Activated CD4-positive, alpha-beta T cell treated with anti-CD3 and anti-CD28 coated beads, Interleukin-2, amount 10 ng/mL, durations not matched to agents 24 days and 14 days (primary cell): ENCODE measurements at regions not wholly inside any gene's neighbourhood (a gene's known extent, or its start where the extent isn't known, plus 50 kb on each side); places are given as distances from the start of the nearest gene placed in this dataset.
"Not testable (repeated sequence)": the region's sequence is repeated elsewhere in the genome, so short reads cannot be mapped to it uniquely, and the experiment has no call there.

ENCODE experiments used
- DNase-seq: peaks from one replicate; pipeline ENCODE4 v3.0.0; 2022
- H3K27ac Mint-ChIP-seq: one replicate; pipeline ENCODE4 v1.8.0; 2022; ENCODE audit warnings: mild to moderate bottlenecking, mixed read lengths
- H3K27me3 Mint-ChIP-seq: one replicate; pipeline ENCODE4 v1.8.0; 2022; ENCODE audit warnings: mixed read lengths
- H3K36me3 Mint-ChIP-seq: one replicate; pipeline ENCODE4 v1.8.0; 2022; ENCODE audit warnings: low read depth, mild to moderate bottlenecking, mixed read lengths
- H3K4me1 Mint-ChIP-seq: one replicate; pipeline ENCODE4 v1.8.0; 2021; ENCODE audit warnings: mixed read lengths
- H3K4me3 Mint-ChIP-seq: one replicate; pipeline ENCODE4 v1.8.0; 2022; ENCODE audit warnings: mild to moderate bottlenecking, moderate library complexity, mixed read lengths
- H3K9me3 Mint-ChIP-seq: one replicate; pipeline ENCODE4 v1.8.0; 2021; ENCODE audit warnings: mixed read lengths
- intact Hi-C: fragments of 100-400 bp; cut with micrococcal nuclease; formaldehyde crosslinking; loops from one replicate; pipeline ENCODE4 v1.15.1; 2023

DNA sequence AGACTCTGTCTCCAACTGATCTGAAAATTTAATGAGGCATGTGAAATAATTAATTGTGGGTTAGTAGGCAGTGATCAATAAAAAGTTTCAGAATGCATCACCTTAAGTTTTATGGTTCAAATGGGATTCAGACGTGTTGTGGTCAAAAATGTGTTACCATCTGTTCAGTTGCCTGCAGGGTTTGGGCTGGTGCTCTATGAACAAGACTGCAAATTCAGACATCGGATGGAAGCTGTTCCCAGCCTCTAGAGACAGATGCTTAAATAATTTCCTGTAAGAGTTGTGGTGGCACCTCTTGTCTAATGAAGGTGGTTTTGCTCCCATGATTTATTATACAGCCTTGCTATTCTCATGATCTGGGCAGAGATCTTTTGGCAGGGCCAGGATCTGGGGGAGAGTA lies 113.6 kb downstream of the VCY start:
- Mint-ChIP-seq H3K4me3 (no peak overlapping the region), H3K9me3 (no peaks in the 10 kb centered on the region), H3K27ac (no peak overlapping the region), H3K4me1 (no peaks in the 10 kb centered on the region), H3K36me3 (no peaks in the 10 kb centered on the region), H3K27me3 (no peaks in the 10 kb centered on the region)
- no peak for DNase-seq
- intact Hi-C loops = no loop called here

GRCh38 chrY:13878506-13878905 lies 107.8 kb downstream of the VCY start:
- no peak overlapping the region for H3K27ac Mint-ChIP-seq
- no peaks in the 10 kb centered on the region for H3K4me1 Mint-ChIP-seq
- H3K36me3 Mint-ChIP-seq = no peaks in the 10 kb centered on the region
- H3K9me3 Mint-ChIP-seq = no peaks in the 10 kb centered on the region
- H3K4me3 Mint-ChIP-seq = no peak overlapping the region
- H3K27me3 Mint-ChIP-seq = no peaks in the 10 kb centered on the region
- intact Hi-C loops = no loop called here
- DNase-seq = no peak

DNA sequence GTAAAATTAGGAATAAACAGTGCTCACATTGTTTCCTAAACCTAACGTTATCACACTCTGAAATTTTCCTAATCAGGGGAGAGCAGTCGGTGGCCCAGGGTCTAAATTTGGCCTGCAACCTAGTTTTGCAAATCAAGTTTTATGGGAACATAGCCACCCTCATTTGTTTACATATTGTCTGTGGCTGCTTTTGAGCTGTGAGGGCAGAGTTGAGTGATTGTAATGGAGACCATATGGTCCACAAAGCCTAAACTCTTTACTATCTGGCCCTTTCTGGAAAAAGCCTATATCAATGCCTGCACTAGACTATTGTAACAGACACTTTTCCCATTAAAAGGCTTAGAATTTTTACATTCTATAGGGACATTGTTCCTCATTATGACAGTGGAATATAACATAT lies 105.2 kb downstream of the VCY start:
- H3K4me3 Mint-ChIP-seq = no peak overlapping the region
- intact Hi-C loops = no loop called here
- no peaks in the 10 kb centered on the region for H3K36me3 Mint-ChIP-seq
- DNase-seq = no peak
- no peak overlapping the region for H3K27ac Mint-ChIP-seq
- no peaks in the 10 kb centered on the region for H3K4me1 Mint-ChIP-seq
- no peaks in the 10 kb centered on the region for H3K27me3 Mint-ChIP-seq
- peaks cover 4% of the 10 kb centered on the region for H3K9me3 Mint-ChIP-seq

GRCh38 chrY:13882829-13883228 lies 103.4 kb downstream of the VCY start:
- Mint-ChIP-seq H3K27me3 (no peaks in the 10 kb centered on the region), H3K36me3 (no peaks in the 10 kb centered on the region), H3K4me1 (no peaks in the 10 kb centered on the region), H3K27ac (no peak overlapping the region), H3K4me3 (no peak overlapping the region), H3K9me3 (peaks cover 4% of the 10 kb centered on the region)
- intact Hi-C loops = no loop called here
- DNase-seq = no peak

- not testable (repeated sequence) for H3K4me1 Mint-ChIP-seq, DNase-seq, H3K4me3 Mint-ChIP-seq, H3K27me3 Mint-ChIP-seq, H3K27ac Mint-ChIP-seq, H3K9me3 Mint-ChIP-seq, H3K36me3 Mint-ChIP-seq
- intact Hi-C loops = loop anchor here (10.0 kb wide), 1 partner anchor 451 kb away; no protein-coding TSS in a partner anchor
Observed at GRCh38 chrY:13894028-13894427, 92.2 kb downstream of the VCY start.

DNA sequence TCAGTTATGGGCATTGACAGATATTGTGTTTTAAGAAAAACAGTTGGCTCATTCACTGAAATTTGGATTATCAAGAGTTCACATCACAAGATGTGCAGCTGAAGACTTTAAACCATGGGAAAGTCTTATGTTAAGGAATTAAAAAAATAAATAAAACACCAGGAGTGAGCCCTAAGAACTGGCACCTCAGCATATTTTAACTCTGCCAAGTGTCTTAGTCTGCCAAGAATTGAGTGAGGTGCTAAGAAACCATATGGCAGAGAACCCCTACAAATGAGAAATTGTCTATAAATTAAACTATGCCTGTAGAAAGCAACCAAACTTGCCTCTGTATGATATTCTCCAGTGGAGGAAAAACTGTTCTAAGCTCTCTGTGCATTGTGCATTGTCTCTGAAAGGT lies 78.5 kb downstream of the VCY start:
- Mint-ChIP-seq H3K9me3 (peaks cover 3% of the 10 kb centered on the region), H3K27ac (no peak overlapping the region), H3K4me1 (no peaks in the 10 kb centered on the region), H3K27me3 (no peaks in the 10 kb centered on the region), H3K4me3 (no peak overlapping the region), H3K36me3 (no peaks in the 10 kb centered on the region)
- intact Hi-C loops = no loop called here
- DNase-seq = no peak

- H3K4me3 Mint-ChIP-seq, intact Hi-C loops, H3K36me3 Mint-ChIP-seq, H3K27me3 Mint-ChIP-seq, H3K4me1 Mint-ChIP-seq, H3K9me3 Mint-ChIP-seq, DNase-seq, H3K27ac Mint-ChIP-seq: not testable (repeated sequence)
Observed at GRCh38 chrY:13930436-13930835, 55.8 kb downstream of the VCY start.
